ENCODE measurements at regions not wholly inside any gene's neighbourhood (a gene's known extent, or its start where the extent isn't known, plus 50 kb on each side); places are given as distances from the start of the nearest gene placed in this dataset.

DNA sequence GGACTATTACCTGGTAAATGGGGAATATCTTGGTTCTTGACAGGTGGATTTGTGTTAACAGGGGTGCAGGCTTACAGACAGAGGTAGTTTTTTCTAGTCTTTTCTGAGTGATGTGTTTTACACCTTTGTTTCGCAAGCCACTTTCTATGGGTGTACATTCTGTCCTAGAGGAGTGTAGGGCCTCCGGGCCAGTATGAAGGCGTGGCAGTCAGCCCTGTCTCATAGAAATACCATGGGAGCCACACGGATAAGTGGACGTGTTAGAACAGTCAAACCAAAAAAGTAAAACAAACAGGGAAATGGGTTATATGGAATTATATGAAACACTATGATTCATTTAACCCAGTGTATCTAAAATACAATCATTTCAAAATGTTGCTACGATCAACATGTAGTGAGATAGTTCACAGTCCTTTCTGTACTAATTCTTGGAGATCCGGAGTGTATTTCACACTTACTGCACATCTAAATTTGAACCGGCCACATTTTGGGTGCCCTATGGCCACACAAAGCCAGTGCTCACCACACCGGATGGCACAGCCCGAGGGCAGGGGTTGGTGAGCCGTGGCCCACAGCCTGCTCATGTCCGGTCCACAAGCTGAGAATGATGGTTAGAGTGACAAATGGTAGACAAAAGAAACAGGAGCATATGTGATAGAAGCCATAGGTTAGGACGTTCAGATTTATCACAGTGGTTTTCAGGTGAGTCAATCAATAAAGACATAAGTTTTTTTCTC is 80.1 kb upstream of the IRX4 start:
- Histone ChIP-seq H3K79me2 (ENCODE audit: insufficient read depth, low read length) (no peaks in the 10 kb centered on the region), H3K4me2 (ENCODE audit: insufficient read depth, low read length) (no peak overlapping the region), H3K4me3 (ENCODE audit: low read depth in 1 of 2, low read length in 2 of 2) (no peak overlapping the region), H3K9me3 (ENCODE audit: insufficient read depth, low read length, severe bottlenecking) (no peaks in the 10 kb centered on the region), H3K36me3 (ENCODE audit: insufficient read depth, low read length) (no peaks in the 10 kb centered on the region), H4K20me1 (ENCODE audit: insufficient read depth, low read length) (no peaks in the 10 kb centered on the region), H3K4me1 (ENCODE audit: insufficient read depth, low read length) (peaks cover 7% of the 10 kb centered on the region), H2AFZ (ENCODE audit: low read depth, low read length) (no peak overlapping the region), H3K27me3 (ENCODE audit: insufficient read depth, low read length, poor library complexity) (peaks cover 3% of the 10 kb centered on the region), H3K27ac (ENCODE audit: low read length) (no peak overlapping the region), H3K9ac (ENCODE audit: low read depth, low read length) (no peak overlapping the region)
- DNase-seq (no peak), ATAC-seq (ENCODE audit: insufficient read depth, low read depth) (no peak)
- TF ChIP-seq, protein P1, sequence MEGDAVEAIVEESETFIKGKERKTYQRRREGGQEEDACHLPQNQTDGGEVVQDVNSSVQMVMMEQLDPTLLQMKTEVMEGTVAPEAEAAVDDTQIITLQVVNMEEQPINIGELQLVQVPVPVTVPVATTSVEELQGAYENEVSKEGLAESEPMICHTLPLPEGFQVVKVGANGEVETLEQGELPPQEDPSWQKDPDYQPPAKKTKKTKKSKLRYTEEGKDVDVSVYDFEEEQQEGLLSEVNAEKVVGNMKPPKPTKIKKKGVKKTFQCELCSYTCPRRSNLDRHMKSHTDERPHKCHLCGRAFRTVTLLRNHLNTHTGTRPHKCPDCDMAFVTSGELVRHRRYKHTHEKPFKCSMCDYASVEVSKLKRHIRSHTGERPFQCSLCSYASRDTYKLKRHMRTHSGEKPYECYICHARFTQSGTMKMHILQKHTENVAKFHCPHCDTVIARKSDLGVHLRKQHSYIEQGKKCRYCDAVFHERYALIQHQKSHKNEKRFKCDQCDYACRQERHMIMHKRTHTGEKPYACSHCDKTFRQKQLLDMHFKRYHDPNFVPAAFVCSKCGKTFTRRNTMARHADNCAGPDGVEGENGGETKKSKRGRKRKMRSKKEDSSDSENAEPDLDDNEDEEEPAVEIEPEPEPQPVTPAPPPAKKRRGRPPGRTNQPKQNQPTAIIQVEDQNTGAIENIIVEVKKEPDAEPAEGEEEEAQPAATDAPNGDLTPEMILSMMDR (IDR thresholded peaks at IDR 0.05; ENCODE audit: borderline replicate concordance, extremely low read depth, low read length, poor library complexity, severe bottlenecking), result no peak
- TF ChIP-seq EZH2 (IDR thresholded peaks at IDR 0.05; ENCODE audit: borderline replicate concordance, low read depth, low read length, severe bottlenecking), result no peak

DNA sequence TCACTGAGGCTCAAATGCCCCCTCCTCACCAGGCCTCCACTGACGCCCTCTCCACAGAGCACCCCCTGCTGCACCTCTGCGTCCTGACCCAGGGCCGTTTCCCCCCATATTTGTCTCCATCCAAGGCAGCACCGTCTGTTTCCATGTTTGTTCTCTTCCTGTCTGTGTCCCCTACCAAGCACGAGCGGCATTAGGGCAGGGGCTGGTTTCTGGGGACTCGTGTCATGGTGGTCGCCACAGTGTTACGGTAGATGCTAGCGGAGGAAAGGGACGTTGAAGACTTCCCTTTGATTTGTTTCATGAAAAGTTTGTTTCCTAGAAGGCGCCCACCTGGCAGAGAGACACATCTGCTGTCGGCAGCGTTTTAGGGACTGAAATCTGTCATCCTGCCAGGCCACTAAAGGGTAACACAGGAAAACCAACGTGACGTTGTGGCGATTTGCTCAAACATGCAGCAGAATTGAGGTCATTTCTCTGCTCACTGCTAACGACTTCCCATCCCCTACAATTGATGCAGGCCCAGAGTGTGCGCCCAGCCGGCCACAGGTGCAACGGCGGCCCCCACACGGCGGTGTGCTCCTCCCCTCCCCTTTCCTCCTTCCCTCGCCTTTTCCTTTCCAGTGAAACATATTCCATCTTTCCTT is 79.3 kb upstream of the IRX4 start:
- H4K20me1 ChIP-seq (ENCODE audit: insufficient read depth, low read length), result no peaks in the 10 kb centered on the region
- peak; percentile 59 for ATAC-seq (ENCODE audit: insufficient read depth, low read depth)
- TF ChIP-seq, protein P1 (IDR thresholded peaks at IDR 0.05; ENCODE audit: borderline replicate concordance, extremely low read depth, low read length, poor library complexity, severe bottlenecking), result no peak
- no peak for TF ChIP-seq EZH2 (IDR thresholded peaks at IDR 0.05; ENCODE audit: borderline replicate concordance, low read depth, low read length, severe bottlenecking)
- DNase-seq, result peak; percentile 76
- H3K9me3 ChIP-seq (ENCODE audit: insufficient read depth, low read length, severe bottlenecking), result no peaks in the 10 kb centered on the region
- H3K79me2 ChIP-seq (ENCODE audit: insufficient read depth, low read length), result no peaks in the 10 kb centered on the region
- no peak overlapping the region for H3K27ac ChIP-seq (ENCODE audit: low read length)
- no peaks in the 10 kb centered on the region for H3K36me3 ChIP-seq (ENCODE audit: insufficient read depth, low read length)
- H3K4me1 ChIP-seq (ENCODE audit: insufficient read depth, low read length), result 0 out of 2 replicates have a peak, but pooled peaks cover under 1% of the 10 kb centered on the region
- H3K27me3 ChIP-seq (ENCODE audit: insufficient read depth, low read length, poor library complexity), result no peaks in the 10 kb centered on the region
- H2AFZ ChIP-seq (ENCODE audit: low read depth, low read length), result no peak overlapping the region
- no peak overlapping the region for H3K4me3 ChIP-seq (ENCODE audit: low read depth in 1 of 2, low read length in 2 of 2)
- H3K9ac ChIP-seq (ENCODE audit: low read depth, low read length), result no peak overlapping the region
- H3K4me2 ChIP-seq (ENCODE audit: insufficient read depth, low read length), result no peak overlapping the region

DNA sequence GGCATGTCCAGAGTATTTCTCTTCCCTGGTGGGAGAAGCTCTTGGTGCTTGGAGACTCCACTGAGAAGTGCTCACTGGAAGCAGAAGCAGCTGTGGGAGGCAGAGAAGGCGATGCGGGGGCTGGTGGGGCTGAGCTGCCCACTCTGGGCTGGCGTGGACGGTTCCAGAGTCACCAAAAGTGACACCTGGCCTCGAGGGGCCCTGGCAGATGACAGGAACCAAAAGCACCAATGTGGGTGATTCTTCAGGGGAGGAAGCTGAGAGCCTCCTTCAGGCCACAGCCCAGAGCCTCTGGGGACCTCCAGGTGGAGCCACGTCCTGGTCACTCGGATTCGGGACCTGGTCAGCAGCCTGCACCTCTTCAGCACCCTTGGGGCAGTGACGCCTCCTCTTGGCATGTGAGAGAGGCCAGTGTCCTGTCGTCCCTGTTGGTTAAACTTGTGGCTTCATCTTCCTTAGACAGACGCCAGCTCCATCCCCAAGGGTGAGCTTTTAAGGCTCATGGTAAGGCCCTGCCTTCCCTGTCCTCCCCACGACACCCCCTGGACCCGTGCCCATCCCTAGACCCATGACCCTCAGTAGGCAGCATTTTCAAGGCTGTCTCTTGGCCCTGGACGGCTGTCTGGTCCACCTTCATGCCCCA is 78.7 kb upstream of the IRX4 start:
- H3K27ac ChIP-seq (ENCODE audit: low read length), result no peak overlapping the region
- H3K4me3 ChIP-seq (ENCODE audit: low read depth in 1 of 2, low read length in 2 of 2), result no peak overlapping the region
- H2AFZ ChIP-seq (ENCODE audit: low read depth, low read length), result no peak overlapping the region
- H3K79me2 ChIP-seq (ENCODE audit: insufficient read depth, low read length), result no peaks in the 10 kb centered on the region
- H3K4me2 ChIP-seq (ENCODE audit: insufficient read depth, low read length), result no peak overlapping the region
- H3K27me3 ChIP-seq (ENCODE audit: insufficient read depth, low read length, poor library complexity), result no peaks in the 10 kb centered on the region
- peak; percentile 20 for DNase-seq
- H3K4me1 ChIP-seq (ENCODE audit: insufficient read depth, low read length), result no peaks in the 10 kb centered on the region
- TF ChIP-seq, protein P1 (IDR thresholded peaks at IDR 0.05; ENCODE audit: borderline replicate concordance, extremely low read depth, low read length, poor library complexity, severe bottlenecking), result no peak
- no peak for TF ChIP-seq EZH2 (IDR thresholded peaks at IDR 0.05; ENCODE audit: borderline replicate concordance, low read depth, low read length, severe bottlenecking)
- peak; percentile 6; the same call in 1 of the 3 replicates for ATAC-seq (ENCODE audit: insufficient read depth, low read depth)
- no peaks in the 10 kb centered on the region for H4K20me1 ChIP-seq (ENCODE audit: insufficient read depth, low read length)
- no peaks in the 10 kb centered on the region for H3K36me3 ChIP-seq (ENCODE audit: insufficient read depth, low read length)
- H3K9ac ChIP-seq (ENCODE audit: low read depth, low read length), result no peak overlapping the region
- H3K9me3 ChIP-seq (ENCODE audit: insufficient read depth, low read length, severe bottlenecking), result no peaks in the 10 kb centered on the region

Data from DND-41 (cell line).